ENCODE measurements at regions not wholly inside any gene's neighbourhood (a gene's known extent, or its start where the extent isn't known, plus 50 kb on each side); places are given as distances from the start of the nearest gene placed in this dataset.

- TF ChIP-seq SIN3A (IDR thresholded peaks at IDR 0.05; ENCODE audit: borderline replicate concordance, insufficient read depth, low read length), result no peak
- no peak for TF ChIP-seq POLR2AphosphoS5 (IDR thresholded peaks at IDR 0.05; ENCODE audit: low read depth, low read length)
- TF ChIP-seq TAF1 (IDR thresholded peaks at IDR 0.05; ENCODE audit: borderline replicate concordance, insufficient read depth, low read length), result no peak
- no peak for TF ChIP-seq REST (IDR thresholded peaks at IDR 0.05; ENCODE audit: insufficient read depth in 1 of 2, low read depth in 2 of 2, low read length in 2 of 2)
- TF ChIP-seq FOXP2 (optimal IDR thresholded peaks at IDR 0.05; ENCODE audit: borderline replicate concordance, extremely low read depth, extremely low read length, insufficient read depth), result no peak
These were observed 656.0 kb upstream of the CELF4 start for GRCh38 chr18:38221476-38222100.

Measured in PFSK-1 (cell line).